ENCODE measurements at regions not wholly inside any gene's neighbourhood (a gene's known extent, or its start where the extent isn't known, plus 50 kb on each side); places are given as distances from the start of the nearest gene placed in this dataset.

DNA sequence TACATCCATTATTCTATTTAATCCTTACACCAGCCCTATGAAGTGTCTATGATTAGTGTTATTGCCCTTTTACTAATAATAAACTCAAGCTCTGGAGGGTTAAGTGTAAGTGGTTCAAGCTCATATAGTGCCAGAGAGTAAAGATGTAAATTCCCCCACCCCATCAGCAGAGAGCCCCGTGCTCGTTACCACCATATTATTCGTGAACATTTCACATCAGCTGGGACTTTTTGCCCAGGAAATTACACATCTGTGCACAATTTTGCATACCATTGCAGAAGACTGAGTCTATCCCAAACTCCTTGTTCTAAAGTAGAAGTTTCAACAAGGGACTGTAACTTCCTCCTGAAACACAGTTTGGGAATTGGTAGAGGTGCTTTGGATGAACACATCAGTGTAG is 220.1 kb downstream of the BCAS1 start:
- Histone ChIP-seq H3K27me3 (no peaks in the 10 kb centered on the region), H3K36me3 (no peaks in the 10 kb centered on the region), H3K27ac (no peak overlapping the region), H3K4me1 (ENCODE audit: insufficient read depth) (no peaks in the 10 kb centered on the region), H3K4me3 (no peak overlapping the region), H3K9me3 (no peaks in the 10 kb centered on the region)
- no peak for TF ChIP-seq POLR2A (IDR thresholded peaks at IDR 0.05)
- TF ChIP-seq EP300 (IDR thresholded peaks at IDR 0.05): no peak
- TF ChIP-seq CTCF (IDR thresholded peaks at IDR 0.05): no peak
- WGBS, 3 donors: 78 to 88% (median 84%) methylated on average over 3 of the region's 3 CpGs
- intact Hi-C loops (cut with DNase I): no loop called here
- no peak for DNase-seq

DNA sequence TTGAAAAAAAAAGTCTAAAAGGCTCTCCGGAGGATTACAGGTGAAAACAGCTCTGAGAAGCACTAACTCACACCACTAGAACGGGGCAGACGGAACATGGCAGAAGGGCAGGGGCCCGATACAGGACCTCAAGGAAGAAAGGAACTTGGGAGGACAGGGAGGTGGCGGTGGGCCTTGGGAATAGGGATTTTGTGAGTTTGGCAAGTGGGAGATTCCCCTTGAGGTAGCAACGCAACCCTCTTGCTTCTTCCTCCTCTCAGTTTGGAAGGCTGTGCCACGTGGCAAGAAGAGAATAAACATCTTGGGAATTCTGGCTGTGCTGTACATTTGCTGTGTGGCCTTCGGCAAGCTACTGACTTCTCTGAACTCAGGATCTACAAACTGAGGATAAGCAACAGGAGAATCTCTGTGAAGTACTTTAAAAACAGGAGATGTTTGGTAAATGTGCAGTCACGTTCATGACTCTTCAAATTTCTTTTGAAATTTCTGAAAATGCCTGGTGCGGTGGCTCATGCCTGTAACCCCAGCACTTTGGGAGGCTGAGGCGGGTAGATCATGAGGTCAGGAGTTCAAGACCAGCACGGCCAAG is 220.8 kb downstream of the BCAS1 start:
- H3K4me3 ChIP-seq: no peak overlapping the region
- DNase-seq: no peak
- H3K4me1 ChIP-seq (ENCODE audit: insufficient read depth): no peaks in the 10 kb centered on the region
- intact Hi-C loops (cut with DNase I): no loop called here
- no peaks in the 10 kb centered on the region for H3K27me3 ChIP-seq
- H3K9me3 ChIP-seq: no peaks in the 10 kb centered on the region
- WGBS, 3 donors: 85 to 95% (median 93%) methylated on average over 12 of the region's 12 CpGs
- no peaks in the 10 kb centered on the region for H3K36me3 ChIP-seq
- no peak for TF ChIP-seq POLR2A (IDR thresholded peaks at IDR 0.05)
- no peak for TF ChIP-seq CTCF (IDR thresholded peaks at IDR 0.05)
- TF ChIP-seq EP300 (IDR thresholded peaks at IDR 0.05): no peak
- H3K27ac ChIP-seq: no peak overlapping the region

- H3K27me3 ChIP-seq: no peaks in the 10 kb centered on the region
Measured at GRCh38 chr20:53848304-53848703, 222.1 kb downstream of the BCAS1 start.

DNA sequence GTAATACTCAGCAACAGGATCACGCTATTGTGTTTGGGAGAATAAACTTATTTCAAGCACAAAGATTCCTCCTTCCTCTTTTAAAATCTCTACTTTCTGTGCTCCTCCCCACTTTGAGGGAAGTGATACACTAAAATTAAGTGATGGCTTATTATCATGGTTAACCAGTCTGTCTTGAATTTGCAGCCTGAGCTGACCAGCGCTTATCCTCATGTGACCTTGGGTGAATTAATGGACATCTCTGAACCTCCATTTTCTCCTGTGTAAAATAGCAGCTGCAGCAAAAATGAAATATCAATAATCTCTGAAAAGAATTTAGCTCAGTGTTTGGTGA is 222.6 kb downstream of the BCAS1 start:
- TF ChIP-seq CTCF (IDR thresholded peaks at IDR 0.05) (no peak), EP300 (IDR thresholded peaks at IDR 0.05) (no peak), POLR2A (IDR thresholded peaks at IDR 0.05) (no peak)
- H3K27ac ChIP-seq: no peak overlapping the region

More at GRCh38 chr20:53848304-53848703, 222.1 kb downstream of the BCAS1 start:
- DNase-seq: no peak
- H3K4me1 ChIP-seq (ENCODE audit: insufficient read depth): no peaks in the 10 kb centered on the region
- no peaks in the 10 kb centered on the region for H3K9me3 ChIP-seq
- no peak for TF ChIP-seq POLR2A (IDR thresholded peaks at IDR 0.05)
- no peak for TF ChIP-seq EP300 (IDR thresholded peaks at IDR 0.05)
- TF ChIP-seq CTCF (IDR thresholded peaks at IDR 0.05): no peak
- WGBS, 3 donors: 78 to 87% (median 82%) methylated on average over 4 of the region's 4 CpGs
- no peak overlapping the region for H3K4me3 ChIP-seq
- no peaks in the 10 kb centered on the region for H3K36me3 ChIP-seq
- H3K27ac ChIP-seq: no peak overlapping the region
- intact Hi-C loops (cut with DNase I): no loop called here

More for the DNA sequence above, 222.6 kb downstream of the BCAS1 start:
- Histone ChIP-seq H3K4me1 (ENCODE audit: insufficient read depth) (no peaks in the 10 kb centered on the region), H3K4me3 (no peak overlapping the region), H3K9me3 (no peaks in the 10 kb centered on the region), H3K36me3 (no peaks in the 10 kb centered on the region), H3K27me3 (no peaks in the 10 kb centered on the region)
- WGBS, 3 donors: 41 to 72% (median 59%) methylated on average over 2 of the region's 2 CpGs
- intact Hi-C loops (cut with DNase I): no loop called here
- no peak for DNase-seq
